B cell (primary cell): ENCODE measurements at regions not wholly inside any gene's neighbourhood (a gene's known extent, or its start where the extent isn't known, plus 50 kb on each side); places are given as distances from the start of the nearest gene placed in this dataset.

Experiments
- CTCF ChIP-seq: fragments of 200-600 bp; IDR thresholded peaks from one replicate; pipeline ENCODE4 v1.8.0; 2022; ENCODE audit warnings: antibody characterized with exemption, mild to moderate bottlenecking
- EZH2 ChIP-seq: IDR thresholded peaks from 2 replicates; pipeline ENCODE4 v1.6.1; 2012; ENCODE audit warnings: borderline replicate concordance, low read depth, mild to moderate bottlenecking, moderate library complexity, low read length; ENCODE audit not compliant: insufficient read depth, poor library complexity, severe bottlenecking

- TF ChIP-seq CTCF (no peak), EZH2 (no peak)
Measured at GRCh38 chr3:64867224-64867623, 179.4 kb upstream of the ADAMTS9 start.
